SK-N-SH treated with all-trans-retinoic acid at 6 μM for 48 hours (cell line): ENCODE measurements at regions not wholly inside any gene's neighbourhood (a gene's known extent, or its start where the extent isn't known, plus 50 kb on each side); places are given as distances from the start of the nearest gene placed in this dataset.
"Not testable (repeated sequence)": the region's sequence is repeated elsewhere in the genome, so short reads cannot be mapped to it uniquely, and the experiment has no call there.

Source experiments
- ATAC-seq: fragments of 200-7000 bp; cut with Tn5 transposase; 3 replicates; pipeline ENCODE4 v1.9.1; 2020; ENCODE audit warnings: mild to moderate bottlenecking, moderate library complexity
- ARNTL ChIP-seq: fragments of 450-650 bp; formaldehyde crosslinking; IDR thresholded peaks from 2 replicates; pipeline ENCODE4 v1.5.0; 2020; ENCODE audit warnings: low read depth, mild to moderate bottlenecking, moderate library complexity, borderline replicate concordance
- BACH2 ChIP-seq: fragments of 250-450 bp; sonication (Bioruptor Pico); IDR thresholded peaks from 2 replicates; pipeline ENCODE4 v1.9.0; 2021; ENCODE audit warnings: mild to moderate bottlenecking, borderline replicate concordance
- CREB5 ChIP-seq: fragments of 250-450 bp; sonication (Bioruptor Pico); IDR thresholded peaks from 2 replicates; pipeline ENCODE4 v1.5.1; 2020; ENCODE audit warnings: low read depth, mild to moderate bottlenecking, moderate library complexity
- CSDC2 ChIP-seq: fragments of 250-450 bp; sonication (Bioruptor Pico); IDR thresholded peaks from 2 replicates; pipeline ENCODE4 v1.5.0; 2020; ENCODE audit warnings: mild to moderate bottlenecking, moderate library complexity
- CSRNP3 ChIP-seq: fragments of 250-450 bp; sonication (Bioruptor Pico); IDR thresholded peaks from 2 replicates; pipeline ENCODE4 v1.5.1; 2021; ENCODE audit warnings: mild to moderate bottlenecking, moderate library complexity
- ESRRG ChIP-seq: fragments of 250-450 bp; sonication (Bioruptor Pico); IDR thresholded peaks from 2 replicates; pipeline ENCODE4 v1.6.1; 2021; ENCODE audit warnings: mild to moderate bottlenecking
- ISL1 ChIP-seq: fragments of 250-450 bp; sonication (Bioruptor Pico); IDR thresholded peaks from 2 replicates; pipeline ENCODE4 v2.1.2; 2022; ENCODE audit warnings: mild to moderate bottlenecking, moderate library complexity
- OSR1 ChIP-seq: fragments of 250-450 bp; sonication (Bioruptor Pico); IDR thresholded peaks from 2 replicates; pipeline ENCODE4 v1.8.0; 2022; ENCODE audit warnings: moderate library complexity, mild to moderate bottlenecking, inconsistent platforms
- POU6F1 ChIP-seq: fragments of 250-450 bp; sonication (Bioruptor Pico); IDR thresholded peaks from 2 replicates; pipeline ENCODE4 v1.8.0; 2021; ENCODE audit warnings: low read depth, mild to moderate bottlenecking, moderate library complexity, borderline replicate concordance
- PPARA ChIP-seq: fragments of 250-450 bp; sonication (Bioruptor Pico); IDR thresholded peaks from 2 replicates; pipeline ENCODE4 v1.5.0; 2020; ENCODE audit warnings: mild to moderate bottlenecking, borderline replicate concordance
- RARB ChIP-seq: fragments of 250-450 bp; sonication (Bioruptor Pico); IDR thresholded peaks from 2 replicates; pipeline ENCODE4 v1.8.0; 2021; ENCODE audit warnings: mild to moderate bottlenecking, moderate library complexity
- SNAI2 ChIP-seq: fragments of 250-450 bp; sonication (Bioruptor Pico); IDR thresholded peaks from 2 replicates; pipeline ENCODE4 v1.5.0; 2020; ENCODE audit warnings: mild to moderate bottlenecking, moderate library complexity
- TOX ChIP-seq: fragments of 250-450 bp; sonication (Bioruptor Pico); IDR thresholded peaks from 2 replicates; pipeline ENCODE4 v1.8.0; 2021; ENCODE audit warnings: mild to moderate bottlenecking, moderate library complexity, borderline replicate concordance
- TSHZ2 ChIP-seq: fragments of 250-450 bp; sonication (Bioruptor Pico); IDR thresholded peaks from 2 replicates; pipeline ENCODE4 v1.5.0; 2020; ENCODE audit warnings: mild to moderate bottlenecking, moderate library complexity
- ZC3H10 ChIP-seq: fragments of 250-450 bp; sonication (Bioruptor Pico); IDR thresholded peaks from 2 replicates; pipeline ENCODE4 v1.5.1; 2021; ENCODE audit warnings: mild to moderate bottlenecking, moderate library complexity
- ZFP3 ChIP-seq: fragments of 250-450 bp; sonication (Bioruptor Pico); IDR thresholded peaks from 2 replicates; pipeline ENCODE4 v1.5.0; 2020; ENCODE audit warnings: mild to moderate bottlenecking, moderate library complexity
- ZNF565 ChIP-seq: fragments of 450-650 bp; formaldehyde crosslinking; conservative IDR thresholded peaks from 2 replicates; pipeline ENCODE4 v1.5.0; 2020; ENCODE audit warnings: low read depth, mild to moderate bottlenecking, moderate library complexity
- ZNF70 ChIP-seq: fragments of 450-650 bp; formaldehyde crosslinking; IDR thresholded peaks from 2 replicates; pipeline ENCODE4 v1.5.0; 2020; ENCODE audit warnings: mild to moderate bottlenecking, moderate library complexity
- ZNF8 ChIP-seq: fragments of 450-650 bp; formaldehyde crosslinking; IDR thresholded peaks from 2 replicates; pipeline ENCODE4 v1.5.0; 2020; ENCODE audit warnings: mild to moderate bottlenecking, moderate library complexity
- TF ChIP-seq, protein P1 (sequence below): fragments of 250-450 bp; sonication (Bioruptor Pico); IDR thresholded peaks from 2 replicates; pipeline ENCODE4 v1.8.0; 2020; ENCODE audit warnings: mild to moderate bottlenecking, moderate library complexity, borderline replicate concordance

DNA sequence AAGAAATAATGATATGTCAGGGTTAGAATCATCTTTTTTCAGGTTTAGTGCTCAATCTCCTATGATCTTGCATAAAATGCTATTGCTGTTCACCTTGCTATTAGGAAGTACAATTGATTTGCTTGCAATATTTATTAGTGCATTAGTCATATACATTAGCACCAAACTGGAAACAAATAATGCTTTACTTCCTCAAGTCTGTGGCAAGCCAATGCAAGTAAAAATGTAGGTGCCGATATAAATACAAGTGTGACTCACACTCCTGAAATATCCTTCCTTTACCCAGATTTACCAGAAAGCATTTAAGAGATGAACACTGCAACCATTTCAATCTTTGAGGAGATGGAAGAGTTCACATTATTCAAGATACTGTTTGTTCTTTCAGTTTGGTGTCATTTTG lies 1487.7 kb upstream of the ADGRL3 start:
- ATAC-seq = no peak
- TF ChIP-seq, protein P1, sequence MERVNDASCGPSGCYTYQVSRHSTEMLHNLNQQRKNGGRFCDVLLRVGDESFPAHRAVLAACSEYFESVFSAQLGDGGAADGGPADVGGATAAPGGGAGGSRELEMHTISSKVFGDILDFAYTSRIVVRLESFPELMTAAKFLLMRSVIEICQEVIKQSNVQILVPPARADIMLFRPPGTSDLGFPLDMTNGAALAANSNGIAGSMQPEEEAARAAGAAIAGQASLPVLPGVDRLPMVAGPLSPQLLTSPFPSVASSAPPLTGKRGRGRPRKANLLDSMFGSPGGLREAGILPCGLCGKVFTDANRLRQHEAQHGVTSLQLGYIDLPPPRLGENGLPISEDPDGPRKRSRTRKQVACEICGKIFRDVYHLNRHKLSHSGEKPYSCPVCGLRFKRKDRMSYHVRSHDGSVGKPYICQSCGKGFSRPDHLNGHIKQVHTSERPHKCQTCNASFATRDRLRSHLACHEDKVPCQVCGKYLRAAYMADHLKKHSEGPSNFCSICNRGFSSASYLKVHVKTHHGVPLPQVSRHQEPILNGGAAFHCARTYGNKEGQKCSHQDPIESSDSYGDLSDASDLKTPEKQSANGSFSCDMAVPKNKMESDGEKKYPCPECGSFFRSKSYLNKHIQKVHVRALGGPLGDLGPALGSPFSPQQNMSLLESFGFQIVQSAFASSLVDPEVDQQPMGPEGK (CRISPR knock-in tag) = no peak

DNA sequence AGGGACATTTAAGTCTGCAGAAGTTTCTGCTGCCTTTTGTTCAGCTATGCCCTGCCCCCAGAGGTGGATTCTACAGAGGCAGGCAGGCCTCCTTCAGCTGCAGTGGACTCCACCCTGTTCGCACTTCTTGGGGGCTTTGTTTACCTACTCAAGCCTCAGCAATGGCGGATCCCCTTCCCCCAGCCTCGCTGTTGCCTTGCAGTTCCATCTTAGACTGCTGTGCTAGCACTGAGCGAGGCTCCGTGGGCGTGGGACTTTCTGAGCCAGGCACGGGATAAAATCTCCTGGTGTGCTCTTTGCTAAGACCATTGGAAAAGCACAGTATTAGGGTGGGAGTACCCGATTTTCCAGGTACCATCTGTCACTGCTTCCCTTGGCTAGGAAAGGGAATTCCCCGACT lies 1475.8 kb upstream of the ADGRL3 start:
- ATAC-seq = not testable (repeated sequence)

DNA sequence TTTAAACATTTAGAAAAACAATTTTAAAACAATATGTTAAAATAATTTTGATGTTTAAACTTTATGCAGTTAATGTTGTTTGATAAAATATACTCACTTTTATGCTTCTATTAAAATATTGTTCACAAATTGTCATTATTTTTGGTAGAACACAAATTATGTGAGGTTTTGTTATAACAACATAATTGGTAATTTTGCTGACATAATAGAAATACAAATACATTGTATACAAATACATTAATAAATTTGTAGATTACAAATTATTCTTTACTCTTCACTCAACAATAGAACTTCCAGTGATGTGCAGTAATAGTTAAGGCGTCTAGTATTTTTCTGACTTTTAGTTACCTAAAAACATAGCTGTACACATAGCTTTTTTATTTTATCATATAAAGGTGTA lies 1472.4 kb upstream of the ADGRL3 start:
- no peak for TF ChIP-seq CREB5
- TF ChIP-seq ISL1 (CRISPR knock-in tag) = no peak
- TF ChIP-seq BACH2 (CRISPR knock-in tag) = no peak
- no peak for TF ChIP-seq POU6F1 (CRISPR knock-in tag)
- TF ChIP-seq ARNTL (CRISPR knock-in tag) = no peak
- no peak for TF ChIP-seq ZC3H10 (CRISPR knock-in tag)
- no peak for TF ChIP-seq ZFP3 (CRISPR knock-in tag)
- TF ChIP-seq TSHZ2 (CRISPR knock-in tag) = no peak
- no peak for TF ChIP-seq ESRRG (CRISPR knock-in tag)
- TF ChIP-seq ZNF565 (CRISPR knock-in tag) = no peak
- TF ChIP-seq SNAI2 = no peak
- no peak for TF ChIP-seq PPARA
- TF ChIP-seq, protein P1 (CRISPR knock-in tag) = no peak
- TF ChIP-seq OSR1 (CRISPR knock-in tag) = no peak
- TF ChIP-seq CSRNP3 (CRISPR knock-in tag) = no peak
- TF ChIP-seq RARB (CRISPR knock-in tag) = no peak
- TF ChIP-seq CSDC2 (CRISPR knock-in tag) = no peak
- no peak for ATAC-seq

DNA sequence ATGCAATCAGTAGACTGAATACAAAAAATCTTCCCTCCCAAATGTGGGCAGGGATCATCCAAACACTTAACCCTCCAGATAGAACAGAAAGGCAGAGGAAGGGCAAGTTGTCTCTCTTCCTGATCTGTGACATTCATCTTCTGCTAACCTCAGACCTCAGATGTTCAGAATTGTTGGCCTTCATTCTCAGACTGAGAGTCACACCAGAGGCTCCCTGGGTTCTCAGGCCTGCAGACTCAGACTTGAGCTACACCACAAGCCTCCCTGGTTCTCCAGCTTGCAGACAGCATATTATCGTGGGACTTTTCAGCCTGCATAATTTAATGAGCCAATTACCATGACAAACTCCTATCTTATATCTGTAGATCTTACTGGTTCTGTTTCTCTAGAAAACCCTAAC lies 1471.6 kb upstream of the ADGRL3 start:
- TF ChIP-seq CSDC2 (CRISPR knock-in tag) (no peak), ZFP3 (CRISPR knock-in tag) (no peak), ISL1 (CRISPR knock-in tag) (no peak), ZNF8 (no peak), TSHZ2 (CRISPR knock-in tag) (no peak), TOX (no peak), ZNF70 (no peak)
- no peak for ATAC-seq
